ENCODE measurements at regions not wholly inside any gene's neighbourhood (a gene's known extent, or its start where the extent isn't known, plus 50 kb on each side); places are given as distances from the start of the nearest gene placed in this dataset.

GRCh38 chr10:3342771-3343170, 170.2 kb upstream of the PITRM1 start:
- Mint-ChIP-seq H3K36me3 (no peaks in the 10 kb centered on the region), H3K4me3 (no peak overlapping the region), H3K4me1 (no peaks in the 10 kb centered on the region), H3K27ac (no peak overlapping the region), H3K9me3 (peaks cover 0 to 4% (median 0%) of the 10 kb centered on the region in 7 donors), H3K27me3 (peaks cover 13 to 33% (median 25%) of the 10 kb centered on the region in 3 donors)
- ATAC-seq (ENCODE audit: low read depth in 2 of 2) (no peak), DNase-seq (no peak)

- H3K4me1 Mint-ChIP-seq, result no peaks in the 10 kb centered on the region
- DNase-seq, result no peak
- peaks cover 6 to 25% (median 15%) of the 10 kb centered on the region in 3 donors for H3K27me3 Mint-ChIP-seq
- H3K4me3 Mint-ChIP-seq, result no peak overlapping the region
- H3K36me3 Mint-ChIP-seq, result no peaks in the 10 kb centered on the region
- no peak overlapping the region for H3K27ac Mint-ChIP-seq
- no peak for ATAC-seq (ENCODE audit: low read depth in 2 of 2)
- H3K9me3 Mint-ChIP-seq, result peaks cover 0 to 4% (median 0%) of the 10 kb centered on the region in 7 donors
Observed at GRCh38 chr10:3340127-3340730, 167.6 kb upstream of the PITRM1 start.

GRCh38 chr10:3339531-3339950, 167.0 kb upstream of the PITRM1 start:
- no peak for ATAC-seq (ENCODE audit: low read depth in 2 of 2)
- Mint-ChIP-seq H3K4me3 (no peak overlapping the region), H3K9me3 (no peaks in the 10 kb centered on the region), H3K4me1 (no peaks in the 10 kb centered on the region), H3K27me3 (peaks cover 6 to 18% (median 8%) of the 10 kb centered on the region in 3 donors), H3K27ac (peak overlapping the region in 2 of 6 donors; percentile 10 to 74), H3K36me3 (no peaks in the 10 kb centered on the region)
- no peak for DNase-seq

DNA sequence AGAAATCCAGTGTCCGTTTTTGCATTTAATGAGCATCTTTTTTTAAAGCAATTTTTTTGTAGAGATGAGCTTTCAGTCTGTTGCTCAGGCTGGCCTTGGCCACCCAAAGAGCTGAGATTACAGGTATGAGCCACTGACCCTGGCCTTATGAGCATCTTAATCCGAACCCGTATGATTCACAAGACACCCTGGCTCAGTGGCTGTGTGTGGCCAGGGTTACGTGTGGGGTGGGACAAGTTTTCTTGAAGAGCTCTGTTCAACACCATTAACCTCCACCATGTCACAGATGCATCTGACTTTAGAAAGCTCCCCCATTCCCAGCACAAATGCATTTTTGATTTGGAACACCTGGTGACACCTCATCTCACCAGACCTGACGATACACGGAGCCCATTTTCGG, 166.5 kb upstream of the PITRM1 start:
- H3K27ac Mint-ChIP-seq, result peak overlapping the region in 1 of 6 donors; percentile 10
- no peaks in the 10 kb centered on the region for H3K36me3 Mint-ChIP-seq
- no peak overlapping the region for H3K4me3 Mint-ChIP-seq
- H3K9me3 Mint-ChIP-seq, result no peaks in the 10 kb centered on the region
- H3K4me1 Mint-ChIP-seq, result no peaks in the 10 kb centered on the region
- ATAC-seq (ENCODE audit: low read depth in 2 of 2) (no peak), DNase-seq (no peak)
- peaks cover 2 to 18% (median 8%) of the 10 kb centered on the region in 3 donors for H3K27me3 Mint-ChIP-seq

- no peaks in the 10 kb centered on the region for H3K4me1 Mint-ChIP-seq
- ATAC-seq (ENCODE audit: low read depth in 2 of 2), result no peak
- peaks cover 0 to 32% (median 8%) of the 10 kb centered on the region in 3 donors for H3K27me3 Mint-ChIP-seq
- H3K27ac Mint-ChIP-seq, result peak overlapping the region in 1 of 6 donors; percentile 40
- H3K36me3 Mint-ChIP-seq, result no peaks in the 10 kb centered on the region
- H3K9me3 Mint-ChIP-seq, result no peaks in the 10 kb centered on the region
- H3K4me3 Mint-ChIP-seq, result no peak overlapping the region
- no peak for DNase-seq
Observed at GRCh38 chr10:3337741-3338140, 165.2 kb upstream of the PITRM1 start.

- Mint-ChIP-seq H3K4me3 (no peak overlapping the region), H3K4me1 (no peaks in the 10 kb centered on the region), H3K27me3 (peaks cover 0 to 35% (median 7%) of the 10 kb centered on the region in 3 donors), H3K27ac (no peak overlapping the region), H3K36me3 (no peaks in the 10 kb centered on the region), H3K9me3 (peaks cover 0 to 2% (median 0%) of the 10 kb centered on the region in 7 donors)
- DNase-seq, result no peak
- no peak for ATAC-seq (ENCODE audit: low read depth in 2 of 2)
Observed at GRCh38 chr10:3336673-3337293, 164.2 kb upstream of the PITRM1 start.

GRCh38 chr10:3333426-3333825, 160.8 kb upstream of the PITRM1 start:
- peaks cover 0 to 2% (median 0%) of the 10 kb centered on the region in 7 donors for H3K9me3 Mint-ChIP-seq
- H3K4me3 Mint-ChIP-seq, result no peak overlapping the region
- DNase-seq (no peak), ATAC-seq (ENCODE audit: low read depth in 2 of 2) (no peak)
- H3K27me3 Mint-ChIP-seq, result peaks cover 0 to 22% (median 9%) of the 10 kb centered on the region in 3 donors
- peak overlapping the region in 1 of 6 donors; percentile 28 for H3K27ac Mint-ChIP-seq
- no peaks in the 10 kb centered on the region for H3K4me1 Mint-ChIP-seq
- H3K36me3 Mint-ChIP-seq, result no peaks in the 10 kb centered on the region

GRCh38 chr10:3331690-3332230, 159.2 kb upstream of the PITRM1 start:
- Mint-ChIP-seq H3K36me3 (no peaks in the 10 kb centered on the region), H3K27ac (no peak overlapping the region), H3K9me3 (peaks cover 0 to 2% (median 0%) of the 10 kb centered on the region in 7 donors), H3K4me1 (no peaks in the 10 kb centered on the region), H3K27me3 (peaks cover 0 to 22% (median 9%) of the 10 kb centered on the region in 3 donors), H3K4me3 (no peak overlapping the region)
- DNase-seq, result no peak
- no peak for ATAC-seq (ENCODE audit: low read depth in 2 of 2)

- ATAC-seq (ENCODE audit: low read depth in 2 of 2) (no peak), DNase-seq (no peak)
- Mint-ChIP-seq H3K36me3 (no peaks in the 10 kb centered on the region), H3K27me3 (peaks cover 0 to 22% (median 9%) of the 10 kb centered on the region in 3 donors), H3K4me1 (no peaks in the 10 kb centered on the region), H3K4me3 (no peak overlapping the region), H3K27ac (no peak overlapping the region), H3K9me3 (peaks cover 0 to 2% (median 0%) of the 10 kb centered on the region in 7 donors)
Observed at GRCh38 chr10:3331187-3331586, 158.6 kb upstream of the PITRM1 start.

GRCh38 chr10:3330663-3331062, 158.1 kb upstream of the PITRM1 start:
- ATAC-seq (ENCODE audit: low read depth in 2 of 2) (no peak), DNase-seq (no peak)
- H3K9me3 Mint-ChIP-seq, result peaks cover 0 to 2% (median 0%) of the 10 kb centered on the region in 7 donors
- H3K36me3 Mint-ChIP-seq, result no peaks in the 10 kb centered on the region
- no peaks in the 10 kb centered on the region for H3K4me1 Mint-ChIP-seq
- peaks cover 0 to 22% (median 9%) of the 10 kb centered on the region in 3 donors for H3K27me3 Mint-ChIP-seq
- no peak overlapping the region for H3K4me3 Mint-ChIP-seq
- no peak overlapping the region for H3K27ac Mint-ChIP-seq

- H3K27me3 Mint-ChIP-seq, result peaks cover 0 to 5% (median 0%) of the 10 kb centered on the region in 3 donors
- no peak overlapping the region for H3K4me3 Mint-ChIP-seq
- H3K36me3 Mint-ChIP-seq, result no peaks in the 10 kb centered on the region
- ATAC-seq (ENCODE audit: low read depth in 2 of 2) (no peak), DNase-seq (no peak)
- no peaks in the 10 kb centered on the region for H3K9me3 Mint-ChIP-seq
- H3K27ac Mint-ChIP-seq, result peak overlapping the region in 1 of 6 donors; percentile 36
- no peaks in the 10 kb centered on the region for H3K4me1 Mint-ChIP-seq
Observed at GRCh38 chr10:3325954-3326750, 153.6 kb upstream of the PITRM1 start.

- Mint-ChIP-seq H3K4me1 (no peaks in the 10 kb centered on the region), H3K36me3 (no peaks in the 10 kb centered on the region), H3K9me3 (peaks cover 0 to 2% (median 0%) of the 10 kb centered on the region in 7 donors), H3K27me3 (no peaks in the 10 kb centered on the region), H3K27ac (no peak overlapping the region), H3K4me3 (no peak overlapping the region)
- no peak for DNase-seq
- no peak for ATAC-seq (ENCODE audit: low read depth in 2 of 2)
Observed at GRCh38 chr10:3324612-3325038, 152.0 kb upstream of the PITRM1 start.

DNA sequence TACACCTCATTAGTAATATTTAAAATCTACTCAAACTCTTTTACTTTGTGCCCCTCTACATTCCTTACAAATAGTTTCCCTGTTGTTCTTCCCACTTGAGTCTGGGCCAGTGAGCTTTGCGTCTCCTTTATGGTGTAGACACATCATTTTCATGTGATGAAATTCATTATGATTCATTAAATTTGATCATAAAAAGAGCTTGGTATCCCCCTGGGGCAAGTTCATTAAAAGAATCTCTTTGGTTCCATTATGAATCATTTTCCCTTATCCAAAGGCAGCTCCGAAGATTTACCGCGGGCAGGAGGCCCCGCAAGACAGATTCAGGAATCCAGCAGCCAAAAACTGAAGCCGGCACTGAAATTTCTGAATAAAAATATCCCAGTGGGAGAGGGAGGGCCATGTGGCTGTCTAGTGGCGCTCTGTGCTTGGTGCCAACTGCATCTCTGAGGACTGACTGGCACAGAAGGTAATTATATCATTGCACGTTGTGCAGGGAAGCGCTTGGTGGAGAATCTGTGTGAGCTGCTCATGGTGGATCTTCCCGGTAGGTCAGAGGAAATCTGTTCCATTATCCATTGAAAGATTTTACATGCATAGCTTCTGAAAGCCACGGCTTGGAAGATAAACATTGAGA, 151.4 kb upstream of the PITRM1 start:
- ATAC-seq (ENCODE audit: low read depth in 2 of 2), result no peak
- DNase-seq, result no peak
- peaks cover 0 to 4% (median 0%) of the 10 kb centered on the region in 7 donors for H3K9me3 Mint-ChIP-seq
- no peaks in the 10 kb centered on the region for H3K36me3 Mint-ChIP-seq
- no peak overlapping the region for H3K27ac Mint-ChIP-seq
- no peaks in the 10 kb centered on the region for H3K27me3 Mint-ChIP-seq
- H3K4me1 Mint-ChIP-seq, result no peaks in the 10 kb centered on the region
- H3K4me3 Mint-ChIP-seq, result no peak overlapping the region
